ENCODE measurements at regions not wholly inside any gene's neighbourhood (a gene's known extent, or its start where the extent isn't known, plus 50 kb on each side); places are given as distances from the start of the nearest gene placed in this dataset.

DNA sequence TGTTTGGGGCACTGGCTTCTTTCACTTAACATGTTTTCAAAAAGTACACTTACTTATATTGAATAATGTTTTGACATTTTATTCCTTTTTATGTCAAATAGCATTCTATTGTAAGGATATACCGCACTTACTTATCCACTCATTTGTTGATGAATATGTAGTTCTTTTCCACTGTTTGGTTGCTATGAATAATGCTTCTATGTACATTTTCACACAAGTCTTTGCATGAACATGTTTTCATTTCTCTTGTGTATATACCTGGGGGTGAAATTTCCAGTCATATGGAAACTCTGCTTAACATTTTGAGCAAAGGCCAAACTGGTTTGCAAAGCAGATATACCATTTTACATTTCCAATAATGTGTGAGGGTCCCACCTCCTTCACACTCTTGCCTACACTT, 202.3 kb upstream of the GGTLC1 start:
- TF ChIP-seq NFIC (IDR thresholded peaks at IDR 0.05) (no peak), TAF1 (IDR thresholded peaks at IDR 0.05; ENCODE audit: low read depth) (no peak), TEAD4 (IDR thresholded peaks at IDR 0.05) (no peak), EP300 (IDR thresholded peaks at IDR 0.05; ENCODE audit: borderline replicate concordance) (no peak), YY1 (IDR thresholded peaks at IDR 0.05; ENCODE audit: low read depth) (no peak), CREB1 (IDR thresholded peaks at IDR 0.05; ENCODE audit: low read depth) (no peak), TCF12 (IDR thresholded peaks at IDR 0.05; ENCODE audit: low read depth) (no peak), FOXM1 (IDR thresholded peaks at IDR 0.05; ENCODE audit: borderline replicate concordance, low read depth) (no peak), RAD21 (IDR thresholded peaks at IDR 0.05; ENCODE audit: low read depth) (no peak), CEBPB (IDR thresholded peaks at IDR 0.05) (no peak)
- TF ChIP-seq, protein P1, sequence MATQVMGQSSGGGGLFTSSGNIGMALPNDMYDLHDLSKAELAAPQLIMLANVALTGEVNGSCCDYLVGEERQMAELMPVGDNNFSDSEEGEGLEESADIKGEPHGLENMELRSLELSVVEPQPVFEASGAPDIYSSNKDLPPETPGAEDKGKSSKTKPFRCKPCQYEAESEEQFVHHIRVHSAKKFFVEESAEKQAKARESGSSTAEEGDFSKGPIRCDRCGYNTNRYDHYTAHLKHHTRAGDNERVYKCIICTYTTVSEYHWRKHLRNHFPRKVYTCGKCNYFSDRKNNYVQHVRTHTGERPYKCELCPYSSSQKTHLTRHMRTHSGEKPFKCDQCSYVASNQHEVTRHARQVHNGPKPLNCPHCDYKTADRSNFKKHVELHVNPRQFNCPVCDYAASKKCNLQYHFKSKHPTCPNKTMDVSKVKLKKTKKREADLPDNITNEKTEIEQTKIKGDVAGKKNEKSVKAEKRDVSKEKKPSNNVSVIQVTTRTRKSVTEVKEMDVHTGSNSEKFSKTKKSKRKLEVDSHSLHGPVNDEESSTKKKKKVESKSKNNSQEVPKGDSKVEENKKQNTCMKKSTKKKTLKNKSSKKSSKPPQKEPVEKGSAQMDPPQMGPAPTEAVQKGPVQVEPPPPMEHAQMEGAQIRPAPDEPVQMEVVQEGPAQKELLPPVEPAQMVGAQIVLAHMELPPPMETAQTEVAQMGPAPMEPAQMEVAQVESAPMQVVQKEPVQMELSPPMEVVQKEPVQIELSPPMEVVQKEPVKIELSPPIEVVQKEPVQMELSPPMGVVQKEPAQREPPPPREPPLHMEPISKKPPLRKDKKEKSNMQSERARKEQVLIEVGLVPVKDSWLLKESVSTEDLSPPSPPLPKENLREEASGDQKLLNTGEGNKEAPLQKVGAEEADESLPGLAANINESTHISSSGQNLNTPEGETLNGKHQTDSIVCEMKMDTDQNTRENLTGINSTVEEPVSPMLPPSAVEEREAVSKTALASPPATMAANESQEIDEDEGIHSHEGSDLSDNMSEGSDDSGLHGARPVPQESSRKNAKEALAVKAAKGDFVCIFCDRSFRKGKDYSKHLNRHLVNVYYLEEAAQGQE (IDR thresholded peaks at IDR 0.05; ENCODE audit: low read depth) = no peak
- TF ChIP-seq, protein P2, sequence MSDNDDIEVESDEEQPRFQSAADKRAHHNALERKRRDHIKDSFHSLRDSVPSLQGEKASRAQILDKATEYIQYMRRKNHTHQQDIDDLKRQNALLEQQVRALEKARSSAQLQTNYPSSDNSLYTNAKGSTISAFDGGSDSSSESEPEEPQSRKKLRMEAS (IDR thresholded peaks at IDR 0.05) = no peak

Data from Ishikawa (cell line).